ENCODE measurements at regions not wholly inside any gene's neighbourhood (a gene's known extent, or its start where the extent isn't known, plus 50 kb on each side); places are given as distances from the start of the nearest gene placed in this dataset.

DNA sequence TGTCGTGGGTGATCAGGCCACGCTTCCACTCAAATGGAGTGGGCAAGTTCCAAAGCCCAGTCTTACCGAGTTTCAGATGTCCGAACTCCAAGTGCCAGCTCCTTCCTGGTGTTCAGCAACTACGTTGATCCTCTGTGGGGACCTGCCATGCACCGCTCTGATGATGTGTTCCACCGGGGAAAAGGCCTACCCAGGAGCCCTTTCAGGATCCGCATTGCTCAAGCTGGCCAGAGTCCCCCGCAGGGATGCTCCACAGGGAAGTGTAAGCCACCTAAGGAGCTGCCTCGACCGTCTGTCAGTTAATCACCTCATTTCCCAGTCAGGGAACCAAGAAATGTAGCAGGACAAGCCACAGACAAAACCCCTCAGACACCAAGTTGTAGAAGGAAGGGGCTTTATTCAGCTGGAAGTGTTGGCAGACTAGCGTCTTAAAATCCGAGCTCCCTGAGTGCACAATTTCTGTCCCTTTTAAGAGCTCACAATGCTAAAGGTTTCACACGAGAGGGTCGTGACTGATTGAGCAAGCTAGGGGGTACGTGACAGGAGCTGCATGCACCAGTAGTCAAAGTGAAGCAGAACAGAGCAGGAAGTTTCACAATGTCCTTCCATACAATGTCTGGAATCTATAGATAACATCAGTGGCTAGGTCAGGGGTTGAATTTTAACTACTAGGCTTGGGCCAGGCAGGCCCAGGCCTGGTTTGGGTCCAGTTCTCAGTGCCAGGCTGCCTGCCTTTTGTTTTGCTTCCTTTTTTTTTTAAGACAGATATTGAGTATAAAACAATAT is 126.2 kb upstream of the ZDHHC15 start:
- POLR2A ChIA-PET (ENCODE audit: unreplicated experiment), result no interaction called here
- no peak overlapping the region for H2AFZ ChIP-seq
- no peaks in the 10 kb centered on the region for H3F3A ChIP-seq (ENCODE audit: insufficient read depth, low read depth)
- H3K4me3 ChIP-seq, result no peak overlapping the region
- BruUV-seq (replicated peaks), result no TSS peak
- no peak for DNase-seq
- H4K20me1 ChIP-seq (ENCODE audit: insufficient read depth), result no peaks in the 10 kb centered on the region
- H3K27me3 ChIP-seq (ENCODE audit: insufficient read depth, low read depth), result no peaks in the 10 kb centered on the region
- H3K79me2 ChIP-seq (ENCODE audit: low read depth), result no peaks in the 10 kb centered on the region
- no peaks in the 10 kb centered on the region for H3K9me2 ChIP-seq (ENCODE audit: insufficient read depth)
- intact Hi-C loops (cut with micrococcal nuclease; ENCODE audit: unreplicated experiment), result no loop called here
- H3K27ac ChIP-seq, result no peak overlapping the region
- H3K36me3 ChIP-seq (ENCODE audit: low read depth), result no peaks in the 10 kb centered on the region
- H3K4me1 ChIP-seq (replicated peaks; ENCODE audit: insufficient read depth), result no peaks in the 10 kb centered on the region
- CTCF ChIA-PET, result no interaction called here
- no peak for TF ChIP-seq EZH2 (IDR thresholded peaks at IDR 0.05; ENCODE audit: low read depth)
- TF ChIP-seq, protein P1, sequence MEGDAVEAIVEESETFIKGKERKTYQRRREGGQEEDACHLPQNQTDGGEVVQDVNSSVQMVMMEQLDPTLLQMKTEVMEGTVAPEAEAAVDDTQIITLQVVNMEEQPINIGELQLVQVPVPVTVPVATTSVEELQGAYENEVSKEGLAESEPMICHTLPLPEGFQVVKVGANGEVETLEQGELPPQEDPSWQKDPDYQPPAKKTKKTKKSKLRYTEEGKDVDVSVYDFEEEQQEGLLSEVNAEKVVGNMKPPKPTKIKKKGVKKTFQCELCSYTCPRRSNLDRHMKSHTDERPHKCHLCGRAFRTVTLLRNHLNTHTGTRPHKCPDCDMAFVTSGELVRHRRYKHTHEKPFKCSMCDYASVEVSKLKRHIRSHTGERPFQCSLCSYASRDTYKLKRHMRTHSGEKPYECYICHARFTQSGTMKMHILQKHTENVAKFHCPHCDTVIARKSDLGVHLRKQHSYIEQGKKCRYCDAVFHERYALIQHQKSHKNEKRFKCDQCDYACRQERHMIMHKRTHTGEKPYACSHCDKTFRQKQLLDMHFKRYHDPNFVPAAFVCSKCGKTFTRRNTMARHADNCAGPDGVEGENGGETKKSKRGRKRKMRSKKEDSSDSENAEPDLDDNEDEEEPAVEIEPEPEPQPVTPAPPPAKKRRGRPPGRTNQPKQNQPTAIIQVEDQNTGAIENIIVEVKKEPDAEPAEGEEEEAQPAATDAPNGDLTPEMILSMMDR (conservative IDR thresholded peaks at IDR 0.05), result no peak
- H3K4me2 ChIP-seq, result no peak overlapping the region
- no peaks in the 10 kb centered on the region for H3K9me3 ChIP-seq (ENCODE audit: insufficient read depth, low read depth)

DNA sequence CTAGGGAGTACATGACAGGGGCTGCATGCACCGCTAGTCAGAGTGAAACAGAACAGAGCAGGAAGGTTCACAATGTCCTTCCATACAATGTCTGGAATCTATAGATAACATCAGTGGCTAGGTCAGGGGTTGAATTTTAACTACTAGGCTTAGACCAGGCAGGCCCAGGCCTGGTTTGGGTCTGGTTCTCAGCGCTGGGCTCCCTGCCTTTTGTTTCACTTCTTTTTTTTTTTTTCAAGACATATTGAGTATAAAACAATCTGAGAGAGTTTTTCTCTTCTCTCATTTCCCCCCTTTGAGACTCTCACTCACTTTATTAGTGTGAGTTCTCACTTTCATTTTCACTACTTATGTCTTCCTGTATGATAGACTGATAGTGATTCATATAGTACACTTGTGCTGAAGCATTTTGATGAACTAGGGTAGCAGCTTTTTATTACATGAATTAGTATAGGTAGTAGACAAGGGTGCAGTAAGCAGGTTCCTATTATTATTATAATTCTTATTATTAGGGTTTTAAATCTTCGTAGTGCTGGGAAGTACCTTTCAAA is 120.0 kb upstream of the ZDHHC15 start:
- TF ChIP-seq, protein P1 (conservative IDR thresholded peaks at IDR 0.05), result no peak
- TF ChIP-seq EZH2 (IDR thresholded peaks at IDR 0.05; ENCODE audit: low read depth), result no peak
- Histone ChIP-seq H3K36me3 (ENCODE audit: low read depth) (no peaks in the 10 kb centered on the region), H3K4me2 (no peak overlapping the region), H4K20me1 (ENCODE audit: insufficient read depth) (no peaks in the 10 kb centered on the region), H3K9me2 (ENCODE audit: insufficient read depth) (no peaks in the 10 kb centered on the region), H3K4me1 (replicated peaks; ENCODE audit: insufficient read depth) (no peaks in the 10 kb centered on the region), H3K79me2 (ENCODE audit: low read depth) (no peaks in the 10 kb centered on the region), H3K27me3 (ENCODE audit: insufficient read depth, low read depth) (no peaks in the 10 kb centered on the region), H3K9me3 (ENCODE audit: insufficient read depth, low read depth) (no peaks in the 10 kb centered on the region), H3K27ac (no peak overlapping the region), H3K4me3 (no peak overlapping the region), H3F3A (ENCODE audit: insufficient read depth, low read depth) (no peaks in the 10 kb centered on the region), H2AFZ (no peak overlapping the region)
- intact Hi-C loops (cut with micrococcal nuclease; ENCODE audit: unreplicated experiment), result no loop called here
- no TSS peak for BruUV-seq (replicated peaks)
- ChIA-PET POLR2A (ENCODE audit: unreplicated experiment) (no interaction called here), CTCF (no interaction called here)
- DNase-seq, result no peak

DNA sequence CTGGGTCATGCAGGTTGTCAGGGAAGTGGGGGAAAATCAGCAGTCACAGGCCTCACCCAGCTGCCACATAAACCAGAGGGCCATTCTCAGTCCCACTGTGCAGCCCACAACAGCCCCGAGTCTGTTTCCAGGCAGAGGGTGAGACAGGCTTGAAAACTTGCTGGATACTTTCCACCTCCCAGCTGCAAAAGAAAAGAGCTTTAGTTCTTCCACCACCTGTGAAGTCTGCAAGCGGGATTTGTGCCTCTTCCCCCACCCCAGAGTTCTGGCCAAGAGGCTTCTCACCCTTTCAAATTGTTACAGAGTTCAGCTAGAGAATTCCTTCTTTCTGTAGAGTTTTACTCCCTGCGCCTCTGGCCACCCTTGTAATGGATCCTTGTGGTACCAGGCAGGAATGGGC is 115.5 kb upstream of the ZDHHC15 start:
- Histone ChIP-seq H3K79me2 (ENCODE audit: low read depth) (no peaks in the 10 kb centered on the region), H3F3A (ENCODE audit: insufficient read depth, low read depth) (no peaks in the 10 kb centered on the region), H3K27me3 (ENCODE audit: insufficient read depth, low read depth) (no peaks in the 10 kb centered on the region), H3K36me3 (ENCODE audit: low read depth) (no peaks in the 10 kb centered on the region), H2AFZ (no peak overlapping the region), H3K27ac (no peak overlapping the region), H3K4me1 (replicated peaks; ENCODE audit: insufficient read depth) (no peaks in the 10 kb centered on the region), H3K9me3 (ENCODE audit: insufficient read depth, low read depth) (no peaks in the 10 kb centered on the region), H4K20me1 (ENCODE audit: insufficient read depth) (no peaks in the 10 kb centered on the region), H3K4me3 (no peak overlapping the region), H3K9me2 (ENCODE audit: insufficient read depth) (no peaks in the 10 kb centered on the region), H3K4me2 (no peak overlapping the region)
- BruUV-seq (replicated peaks), result no TSS peak
- ChIA-PET CTCF (no interaction called here), POLR2A (ENCODE audit: unreplicated experiment) (no interaction called here)
- DNase-seq, result no peak
- no peak for TF ChIP-seq EZH2 (IDR thresholded peaks at IDR 0.05; ENCODE audit: low read depth)
- TF ChIP-seq, protein P1 (conservative IDR thresholded peaks at IDR 0.05), result no peak
- intact Hi-C loops (cut with micrococcal nuclease; ENCODE audit: unreplicated experiment), result no loop called here

Measured in PC-9 (cell line).